ENCODE measurements at regions not wholly inside any gene's neighbourhood (a gene's known extent, or its start where the extent isn't known, plus 50 kb on each side); places are given as distances from the start of the nearest gene placed in this dataset.

DNA sequence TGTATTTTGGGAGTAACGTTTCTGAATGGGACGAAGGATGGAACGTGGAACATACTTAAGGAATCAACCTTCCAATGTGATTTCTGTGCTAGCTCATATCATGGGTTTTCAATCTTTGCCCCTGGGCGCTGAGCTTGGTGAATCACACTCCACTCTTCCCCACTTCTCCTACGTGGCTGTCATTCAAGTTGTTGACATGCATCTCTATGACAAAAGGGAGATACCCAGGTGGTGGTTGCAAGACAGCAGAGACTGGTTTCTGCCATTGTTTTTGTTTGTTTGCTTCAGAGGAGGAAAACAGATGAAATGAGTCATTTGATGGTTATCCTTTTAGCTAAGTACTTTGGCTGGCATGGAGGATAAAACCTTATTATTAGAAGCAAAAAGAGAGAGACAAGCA, 573.9 kb downstream of the GATA3 start:
- Histone ChIP-seq H2BK120ac (ENCODE audit: low read depth, low read length) (no peak overlapping the region), H3K79me1 (ENCODE audit: low read depth in 1 of 2, low read length in 2 of 2) (no peaks in the 10 kb centered on the region), H3K56ac (ENCODE audit: extremely low read depth, insufficient read depth, low read length) (no peak overlapping the region), H3K4me3 (ENCODE audit: insufficient read depth, low read depth, low read length) (no peak overlapping the region), H4K8ac (ENCODE audit: low read depth in 2 of 2, low read length in 2 of 2) (no peak overlapping the region), H3K9me3 (ENCODE audit: control insufficient read depth, insufficient read depth, low read length) (peaks cover 2% of the 10 kb centered on the region; the same call in 1 of the 2 replicates), H3K27me3 (ENCODE audit: control insufficient read depth, insufficient read depth, low read length) (no peaks in the 10 kb centered on the region), H3K4me1 (ENCODE audit: control insufficient read depth, insufficient read depth, low read length) (no peaks in the 10 kb centered on the region), H3K23ac (ENCODE audit: low read depth, low read length) (no peak overlapping the region), H2AK5ac (ENCODE audit: low read depth, low read length) (no peak overlapping the region), H3K9me1 (ENCODE audit: insufficient read depth, low read length) (no peaks in the 10 kb centered on the region), H3K9ac (ENCODE audit: low read depth, low read length) (no peak overlapping the region), H2BK20ac (ENCODE audit: low read depth, low read length) (no peak overlapping the region), H3K14ac (replicated peaks; ENCODE audit: low read depth, low read length) (no peak overlapping the region), H3K4ac (ENCODE audit: low read depth, low read length) (no peak overlapping the region), H2AFZ (replicated peaks; ENCODE audit: low read length, poor library complexity) (no peak overlapping the region), H3K18ac (ENCODE audit: low read depth, low read length) (no peak overlapping the region), H4K91ac (ENCODE audit: insufficient read depth, low read depth, low read length) (no peak overlapping the region), H4K20me1 (ENCODE audit: insufficient read depth, low read length) (no peaks in the 10 kb centered on the region), H4K5ac (ENCODE audit: low read depth, low read length) (no peak overlapping the region), H3K36me3 (ENCODE audit: control insufficient read depth, insufficient read depth, low read length) (no peaks in the 10 kb centered on the region), H3K27ac (ENCODE audit: insufficient read depth, low read length) (no peak overlapping the region), H2BK5ac (ENCODE audit: low read depth, low read length, poor library complexity, severe bottlenecking) (no peak overlapping the region), H3K4me2 (ENCODE audit: low read depth, low read length) (no peak overlapping the region), H2BK15ac (ENCODE audit: low read depth, low read length) (no peak overlapping the region), H2AK9ac (replicated peaks; ENCODE audit: low read depth, low read length, poor library complexity) (no peak overlapping the region)
- in situ Hi-C loops (cut with MboI; ENCODE audit: low sequenced_read_pairs): no loop called here
- TF ChIP-seq, protein P1, sequence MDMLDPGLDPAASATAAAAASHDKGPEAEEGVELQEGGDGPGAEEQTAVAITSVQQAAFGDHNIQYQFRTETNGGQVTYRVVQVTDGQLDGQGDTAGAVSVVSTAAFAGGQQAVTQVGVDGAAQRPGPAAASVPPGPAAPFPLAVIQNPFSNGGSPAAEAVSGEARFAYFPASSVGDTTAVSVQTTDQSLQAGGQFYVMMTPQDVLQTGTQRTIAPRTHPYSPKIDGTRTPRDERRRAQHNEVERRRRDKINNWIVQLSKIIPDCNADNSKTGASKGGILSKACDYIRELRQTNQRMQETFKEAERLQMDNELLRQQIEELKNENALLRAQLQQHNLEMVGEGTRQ (IDR thresholded peaks at IDR 0.05; ENCODE audit: low read depth, low read length): no peak
- no peak for TF ChIP-seq NFE2L2 (IDR thresholded peaks at IDR 0.05; ENCODE audit: low read depth, low read length)
- TF ChIP-seq POLR2A (IDR thresholded peaks at IDR 0.05; ENCODE audit: low read depth, low read length): no peak
- no peak for TF ChIP-seq SMC3 (IDR thresholded peaks at IDR 0.05; ENCODE audit: low read depth, low read length)
- TF ChIP-seq RCOR1 (IDR thresholded peaks at IDR 0.05; ENCODE audit: insufficient replicate concordance, low read length): no peak
- no peak for TF ChIP-seq FOS (IDR thresholded peaks at IDR 0.05; ENCODE audit: low read depth, low read length)
- TF ChIP-seq MAZ (IDR thresholded peaks at IDR 0.05; ENCODE audit: borderline replicate concordance, low read depth, low read length): no peak
- no peak for TF ChIP-seq RAD21 (IDR thresholded peaks at IDR 0.05; ENCODE audit: low read length)
- TF ChIP-seq BHLHE40 (IDR thresholded peaks at IDR 0.05; ENCODE audit: low read depth, low read length): no peak
- no peak for TF ChIP-seq CEBPB (IDR thresholded peaks at IDR 0.05; ENCODE audit: low read depth, low read length)
- TF ChIP-seq RFX5 (IDR thresholded peaks at IDR 0.05; ENCODE audit: low read depth, low read length): no peak
- DNase-seq (no peak), ATAC-seq (ENCODE audit: low read depth) (no peak)
- dilution Hi-C loops (cut with HindIII; ENCODE audit: low sequenced_read_pairs, unreplicated experiment): no loop called here
- no CpG with 5 or more reads among the region's 5 CpGs for WGBS, 2 experiments (ENCODE audit: extremely low coverage in 2 of 2, insufficient read length in 1 of 2)
- intact Hi-C loops (cut with micrococcal nuclease): no loop called here
- no TSS peak for BruUV-seq (replicated peaks)
- ChIA-PET CTCF (interaction anchor here (0.5 kb wide), 1 partner anchor 432 kb away, joined by 3 read pairs; no protein-coding TSS in a partner anchor), POLR2A (ENCODE audit: unreplicated experiment) (no interaction called here)

Data from IMR-90 (cell line).